SK-N-SH (cell line): ENCODE measurements at regions not wholly inside any gene's neighbourhood (a gene's known extent, or its start where the extent isn't known, plus 50 kb on each side); places are given as distances from the start of the nearest gene placed in this dataset.

Experiments
- CTCF ChIA-PET: fragments of 300-600, 350-600 bp; formaldehyde crosslinking; extraction: SDS; loops from one replicate; lab custom pipeline; 2021; lab: Yijun Ruan, JAX
- POLR2A ChIA-PET: fragments of 350-600 bp; sonication (Branson Sonifier 250); formaldehyde crosslinking; extraction: SDS; loops from one replicate; lab custom pipeline; 2020; ENCODE audit warnings: antibody characterized with exemption, inconsistent platforms; lab: Yijun Ruan, JAX
- DNase-seq: peaks from one replicate; pipeline ENCODE4 v3.0.0; 2012
- H2AFZ ChIP-seq: fragments of 200-600 bp; sonication (generic); 2 replicates; pipeline ENCODE4 v1.8.1; 2016; ENCODE audit warnings: antibody characterized with exemption, mild to moderate bottlenecking, low read depth
- H3F3A ChIP-seq: fragments of 200-600 bp; sonication (generic); replicated peaks from 2 replicates; pipeline ENCODE3; 2016; ENCODE audit warnings: antibody characterized with exemption, mild to moderate bottlenecking; ENCODE audit not compliant: insufficient read depth
- H3K27ac ChIP-seq, 2 experiments: fragments of 200-500 bp in 1 of 2; fragments of 200-600 bp in 1 of 2; sonication (Bioruptor generic) in 1 of 2; sonication (generic), shearing (Covaris generic) in 1 of 2; 2 replicates each; pipeline versions ENCODE4 v1.5.1 to v1.6.1; 2014 to 2016; ENCODE audit warnings: low read depth in 2 of 2, inconsistent platforms in 1 of 2, low read length in 1 of 2, mild to moderate bottlenecking in 1 of 2, mixed read lengths in 1 of 2
- H3K27me3 ChIP-seq: fragments of 200-600 bp; sonication (generic), shearing (Covaris generic); 2 replicates; pipeline ENCODE4 v1.6.1; 2016; ENCODE audit warnings: mixed run types; ENCODE audit not compliant: insufficient read depth
- H3K36me3 ChIP-seq, 2 experiments: fragments of 200-500 bp in 1 of 2; fragments of 200-600 bp in 1 of 2; sonication (Bioruptor generic) in 1 of 2; sonication (generic) in 1 of 2; replicated peaks in 1 of 2; 2 replicates each; pipeline versions ENCODE3 to v1.5.1; 2014 to 2016; ENCODE audit warnings: low read length in 1 of 2, mild to moderate bottlenecking in 1 of 2; ENCODE audit not compliant: insufficient read depth in 2 of 2, control insufficient read depth in 1 of 2
- H3K4me1 ChIP-seq, 2 experiments: fragments of 200-500 bp in 1 of 2; fragments of 200-600 bp in 1 of 2; sonication (Bioruptor generic) in 1 of 2; sonication (generic), shearing (Covaris generic) in 1 of 2; 2 replicates each; pipeline versions ENCODE4 v1.5.1 to v1.6.1; 2014 to 2016; ENCODE audit warnings: low read depth in 1 of 2, low read length in 1 of 2, mixed run types in 1 of 2; ENCODE audit not compliant: insufficient read depth in 2 of 2, control insufficient read depth in 1 of 2
- H3K4me2 ChIP-seq: fragments of 200-600 bp; sonication (generic), shearing (Covaris generic); 2 replicates; pipeline ENCODE4 v1.6.1; 2017; ENCODE audit warnings: mixed run types
- H3K4me3 ChIP-seq, 2 experiments: fragments of 200-500 bp in 1 of 2; fragments of 200-600 bp in 1 of 2; sonication (Bioruptor generic) in 1 of 2; sonication (generic), shearing (Covaris generic) in 1 of 2; 2 replicates each; pipeline versions ENCODE4 v1.5.1 to v1.8.1; 2014 to 2016; ENCODE audit warnings: low read depth in 2 of 2, inconsistent platforms in 1 of 2, low read length in 1 of 2, mild to moderate bottlenecking in 1 of 2, mixed read lengths in 1 of 2, moderate library complexity in 1 of 2
- H3K79me2 ChIP-seq: fragments of 200-600 bp; sonication (generic); 2 replicates; pipeline ENCODE4 v1.8.1; 2017; ENCODE audit warnings: mild to moderate bottlenecking; ENCODE audit not compliant: insufficient read depth
- H3K9ac ChIP-seq: fragments of 200-600 bp; sonication (generic); 2 replicates; pipeline ENCODE4 v1.6.1; 2017; ENCODE audit warnings: mixed run types
- H3K9me2 ChIP-seq: fragments of 200-600 bp; sonication (generic); 2 replicates; pipeline ENCODE4 v1.6.1; 2017; ENCODE audit warnings: mixed run types
- H3K9me3 ChIP-seq: fragments of 200-600 bp; sonication (generic); 2 replicates; pipeline ENCODE4 v1.6.1; 2017; ENCODE audit warnings: mixed run types, mild to moderate bottlenecking, moderate library complexity
- H4K20me1 ChIP-seq: fragments of 200-600 bp; sonication (generic); 2 replicates; pipeline ENCODE4 v1.6.1; 2017; ENCODE audit warnings: mild to moderate bottlenecking, mixed run types; ENCODE audit not compliant: insufficient read depth
- FOSL2 ChIP-seq: IDR thresholded peaks from 2 replicates; pipeline ENCODE4 v1.4.0; 2012; ENCODE audit warnings: low read depth, mild to moderate bottlenecking, moderate library complexity, borderline replicate concordance
- FOXM1 ChIP-seq: IDR thresholded peaks from 2 replicates; pipeline ENCODE4 v1.4.0; 2012; ENCODE audit warnings: low read depth, mild to moderate bottlenecking
- GATA2 ChIP-seq: sonication (generic); formaldehyde crosslinking; IDR thresholded peaks from 2 replicates; pipeline ENCODE4 v1.5.0; 2020; ENCODE audit warnings: mild to moderate bottlenecking, missing genetic modification reagents
- IRF3 ChIP-seq: fragments of 150-350 bp; IDR thresholded peaks from 2 replicates; pipeline ENCODE4 v1.6.1; 2016; ENCODE audit warnings: mild to moderate bottlenecking, low read depth, low read length
- JUND ChIP-seq: IDR thresholded peaks from 2 replicates; pipeline ENCODE4 v1.4.0; 2012
- MXI1 ChIP-seq: IDR thresholded peaks from 2 replicates; pipeline ENCODE4 v1.6.1; 2012; ENCODE audit warnings: mild to moderate bottlenecking, low read depth, low read length, improper control_type of control experiment
- NRF1 ChIP-seq: IDR thresholded peaks from 2 replicates; pipeline ENCODE4 v1.6.1; 2012; ENCODE audit warnings: low read depth, mild to moderate bottlenecking, low read length
- PBX3 ChIP-seq: IDR thresholded peaks from 2 replicates; pipeline ENCODE4; 2012
- RCOR1 ChIP-seq: fragments of 150-350 bp; IDR thresholded peaks from 2 replicates; pipeline ENCODE4 v1.6.1; 2017; ENCODE audit warnings: antibody characterized with exemption, low read length
- REST ChIP-seq: IDR thresholded peaks from 2 replicates; pipeline ENCODE4 v1.6.1; 2012; ENCODE audit warnings: mild to moderate bottlenecking, low read depth, low read length, moderate library complexity
- RFX5 ChIP-seq: IDR thresholded peaks from 2 replicates; pipeline ENCODE4 v1.6.1; 2012; ENCODE audit warnings: mild to moderate bottlenecking, improper control_type of control experiment, low read length
- SIN3A ChIP-seq: IDR thresholded peaks from 2 replicates; pipeline ENCODE4 v1.6.1; 2012; ENCODE audit warnings: low read depth, mild to moderate bottlenecking, low read length, moderate library complexity, borderline replicate concordance
- TCF12 ChIP-seq: IDR thresholded peaks from 2 replicates; pipeline ENCODE4 v1.4.0; 2012
- YY1 ChIP-seq: IDR thresholded peaks from 2 replicates; pipeline ENCODE4 v1.4.0; 2012; ENCODE audit warnings: low read depth, mild to moderate bottlenecking
- WGBS: methylation state at CpG from one replicate; pipeline ENCODE4 v1.1.6; 2017; ENCODE audit warnings: low lambda C conversion rate; 5-methylcytosine and 5-hydroxymethylcytosine counted together

GRCh38 chr15:70528270-70528706 lies 235.1 kb downstream of the UACA start:
- H3K4me2 ChIP-seq: no peak overlapping the region
- H3K9ac ChIP-seq: no peak overlapping the region
- H3K36me3 ChIP-seq: no peaks in the 10 kb centered on the region
- no peak for DNase-seq
- H3F3A ChIP-seq: no peaks in the 10 kb centered on the region
- H3K27me3 ChIP-seq: no peaks in the 10 kb centered on the region; the same call in 1 of the 2 replicates
- no peaks in the 10 kb centered on the region for H3K9me3 ChIP-seq
- H3K79me2 ChIP-seq: no peaks in the 10 kb centered on the region
- peak overlapping the region in 1 of 2 experiments; percentile 3; a peak in 1 of 4 replicates for H3K27ac ChIP-seq
- ChIA-PET CTCF (no interaction called here), POLR2A (no interaction called here)
- H4K20me1 ChIP-seq: no peaks in the 10 kb centered on the region
- no peak overlapping the region for H3K4me3 ChIP-seq
- peaks cover 22 to 35% of the 10 kb centered on the region in 2 experiments; a peak in 3 of 4 replicates for H3K4me1 ChIP-seq
- 92% methylated on average over 6 of the region's 6 CpGs for WGBS
- no peaks in the 10 kb centered on the region for H3K9me2 ChIP-seq
- H2AFZ ChIP-seq: no peak overlapping the region
- TF ChIP-seq RFX5 (no peak), YY1 (no peak), MXI1 (no peak), REST (no peak), JUND (no peak), SIN3A (no peak), NRF1 (no peak), IRF3 (no peak), PBX3 (no peak), FOXM1 (no peak), TCF12 (no peak), RCOR1 (no peak), GATA2 (CRISPR knock-in tag) (no peak), FOSL2 (no peak)
